GM18520 (cell line): ENCODE measurements at regions not wholly inside any gene's neighbourhood (a gene's known extent, or its start where the extent isn't known, plus 50 kb on each side); places are given as distances from the start of the nearest gene placed in this dataset.

Source experiments
- ATAC-seq: cut with Tn5 transposase; IDR thresholded peaks from one replicate; pipeline ENCODE4 v1.9.1; 2021; ENCODE audit not compliant: unreplicated experiment

- no peak for ATAC-seq
Measured at GRCh38 chr4:108336076-108336475, 167.3 kb upstream of the LEF1 start.

GRCh38 chr4:108335081-108335480, 166.3 kb upstream of the LEF1 start:
- ATAC-seq = no peak

- ATAC-seq = no peak
Measured at GRCh38 chr4:108334031-108334430, 165.3 kb upstream of the LEF1 start.

- no peak for ATAC-seq
Measured at GRCh38 chr4:108333353-108333942, 164.7 kb upstream of the LEF1 start.

- no peak for ATAC-seq
Measured at GRCh38 chr4:108331905-108332632, 163.3 kb upstream of the LEF1 start.

GRCh38 chr4:108328383-108328732, 159.6 kb upstream of the LEF1 start:
- ATAC-seq = no peak

- ATAC-seq = no peak
Measured at GRCh38 chr4:108327642-108328382, 159.1 kb upstream of the LEF1 start.

- no peak for ATAC-seq
Measured at GRCh38 chr4:108325561-108325960, 156.8 kb upstream of the LEF1 start.

GRCh38 chr4:108324450-108324849, 155.7 kb upstream of the LEF1 start:
- no peak for ATAC-seq

GRCh38 chr4:108322497-108322896, 153.8 kb upstream of the LEF1 start:
- no peak for ATAC-seq

GRCh38 chr4:108320061-108320460, 151.3 kb upstream of the LEF1 start:
- ATAC-seq = no peak

- ATAC-seq = no peak
Measured at GRCh38 chr4:108317377-108317776, 148.6 kb upstream of the LEF1 start.

GRCh38 chr4:108315694-108316093, 147.0 kb upstream of the LEF1 start:
- ATAC-seq = no peak

- ATAC-seq = no peak
Measured at GRCh38 chr4:108314900-108315589, 146.3 kb upstream of the LEF1 start.

GRCh38 chr4:108313546-108314339, 145.0 kb upstream of the LEF1 start:
- ATAC-seq = no peak

- ATAC-seq = no peak
Measured at GRCh38 chr4:108311313-108311712, 142.6 kb upstream of the LEF1 start.

GRCh38 chr4:108303488-108304177, 134.9 kb upstream of the LEF1 start:
- no peak for ATAC-seq

GRCh38 chr4:108301545-108302251, 133.0 kb upstream of the LEF1 start:
- ATAC-seq = no peak

GRCh38 chr4:108297605-108298004, 128.9 kb upstream of the LEF1 start:
- ATAC-seq = no peak

GRCh38 chr4:108292229-108292628, 123.5 kb upstream of the LEF1 start:
- ATAC-seq = no peak
